ENCODE measurements at regions not wholly inside any gene's neighbourhood (a gene's known extent, or its start where the extent isn't known, plus 50 kb on each side); places are given as distances from the start of the nearest gene placed in this dataset.
"Not testable (repeated sequence)": the region's sequence is repeated elsewhere in the genome, so short reads cannot be mapped to it uniquely, and the experiment has no call there.

GRCh38 chr15:21174761-21175160 lies 265.5 kb downstream of the POTEB3 start:
- DNase-seq = not testable (repeated sequence)

- not testable (repeated sequence) for DNase-seq
Observed at GRCh38 chr15:21151203-21151966, 285.3 kb upstream of the POTEB2 start.

GRCh38 chr15:21148136-21148535 lies 282.0 kb upstream of the POTEB2 start:
- not testable (repeated sequence) for DNase-seq

GRCh38 chr15:21133893-21134292 lies 267.8 kb upstream of the POTEB2 start:
- DNase-seq = not testable (repeated sequence)

GRCh38 chr15:21112271-21113053 lies 246.3 kb upstream of the POTEB2 start:
- DNase-seq = not testable (repeated sequence)

- peak; percentile 17 for DNase-seq
Observed at GRCh38 chr15:21111861-21112260, 245.7 kb upstream of the POTEB2 start.

GRCh38 chr15:21111172-21111571 lies 245.1 kb upstream of the POTEB2 start:
- not testable (repeated sequence) for DNase-seq

GRCh38 chr15:21110187-21110804 lies 244.2 kb upstream of the POTEB2 start:
- DNase-seq = peak; percentile 27

- DNase-seq = not testable (repeated sequence)
Observed at GRCh38 chr15:21108384-21108783, 242.3 kb upstream of the POTEB2 start.

GRCh38 chr15:21107399-21108381 lies 241.6 kb upstream of the POTEB2 start:
- not testable (repeated sequence) for DNase-seq

- DNase-seq = not testable (repeated sequence)
Observed at GRCh38 chr15:21096599-21096998, 230.5 kb upstream of the POTEB2 start.

GRCh38 chr15:21079544-21079943 lies 213.4 kb upstream of the POTEB2 start:
- DNase-seq = not testable (repeated sequence)

- not testable (repeated sequence) for DNase-seq
Observed at GRCh38 chr15:21068917-21069316, 202.8 kb upstream of the POTEB2 start.

- not testable (repeated sequence) for DNase-seq
Observed at GRCh38 chr15:21063512-21063911, 197.4 kb upstream of the POTEB2 start.

GRCh38 chr15:21062619-21063163 lies 196.6 kb upstream of the POTEB2 start:
- DNase-seq = not testable (repeated sequence)

GRCh38 chr15:21051866-21052265 lies 185.8 kb upstream of the POTEB2 start:
- not testable (repeated sequence) for DNase-seq

- DNase-seq = not testable (repeated sequence)
Observed at GRCh38 chr15:21031703-21032102, 165.6 kb upstream of the POTEB2 start.

- not testable (repeated sequence) for DNase-seq
Observed at GRCh38 chr15:21029001-21029400, 162.9 kb upstream of the POTEB2 start.

GRCh38 chr15:21027942-21028341 lies 161.8 kb upstream of the POTEB2 start:
- DNase-seq = not testable (repeated sequence)

GRCh38 chr15:21026848-21027247 lies 160.7 kb upstream of the POTEB2 start:
- not testable (repeated sequence) for DNase-seq

- DNase-seq = not testable (repeated sequence)
Observed at GRCh38 chr15:21024235-21024987, 158.3 kb upstream of the POTEB2 start.
